DND-41 (cell line): ENCODE measurements at regions not wholly inside any gene's neighbourhood (a gene's known extent, or its start where the extent isn't known, plus 50 kb on each side); places are given as distances from the start of the nearest gene placed in this dataset.

ENCODE experiments used
- ATAC-seq: fragments of 200-7000 bp; cut with Tn5 transposase; 3 replicates; pipeline ENCODE4 v1.9.1; 2021; ENCODE audit warnings: low read depth; ENCODE audit not compliant: insufficient read depth
- DNase-seq: peaks from one replicate; pipeline ENCODE4 v3.0.0-alpha.2; 2020
- H2AFZ ChIP-seq: 2 replicates; pipeline ENCODE4 v1.6.0; 2012; ENCODE audit warnings: low read depth, low read length
- H3K27ac ChIP-seq: 2 replicates; pipeline ENCODE4 v1.5.1; 2012; ENCODE audit warnings: low read length, inconsistent platforms
- H3K27me3 ChIP-seq: fragments of 200-600 bp; sonication (generic); 2 replicates; pipeline ENCODE4 v1.6.0; 2012; ENCODE audit warnings: low read length, mild to moderate bottlenecking, inconsistent platforms; ENCODE audit not compliant: insufficient read depth, poor library complexity
- H3K36me3 ChIP-seq: 2 replicates; pipeline ENCODE4 v1.5.1; 2012; ENCODE audit warnings: low read length, inconsistent platforms; ENCODE audit not compliant: insufficient read depth
- H3K4me1 ChIP-seq: 2 replicates; pipeline ENCODE4 v1.5.1; 2012; ENCODE audit warnings: mild to moderate bottlenecking, low read length; ENCODE audit not compliant: insufficient read depth
- H3K4me2 ChIP-seq: 2 replicates; pipeline ENCODE4 v1.6.0; 2012; ENCODE audit warnings: mild to moderate bottlenecking, moderate library complexity, low read length, inconsistent platforms; ENCODE audit not compliant: insufficient read depth
- H3K4me3 ChIP-seq, 2 experiments: fragments of 200-600 bp in 1 of 2; shearing (Covaris generic) in 1 of 2; 2 replicates each; pipeline ENCODE4 v1.5.1; 2012 to 2016; ENCODE audit warnings: inconsistent platforms in 2 of 2, low read length in 2 of 2, mild to moderate bottlenecking in 2 of 2, low read depth in 1 of 2, moderate library complexity in 1 of 2
- H3K79me2 ChIP-seq: 2 replicates; pipeline ENCODE4 v1.6.0; 2012; ENCODE audit warnings: low read length, inconsistent platforms; ENCODE audit not compliant: insufficient read depth
- H3K9ac ChIP-seq: 2 replicates; pipeline ENCODE4 v1.6.0; 2012; ENCODE audit warnings: low read depth, mild to moderate bottlenecking, inconsistent platforms, low read length, moderate library complexity
- H3K9me3 ChIP-seq: 2 replicates; pipeline ENCODE4 v1.5.1; 2012; ENCODE audit warnings: low read length, moderate library complexity, mild to moderate bottlenecking, inconsistent platforms; ENCODE audit not compliant: insufficient read depth, severe bottlenecking
- H4K20me1 ChIP-seq: 2 replicates; pipeline ENCODE4 v1.6.0; 2012; ENCODE audit warnings: low read length; ENCODE audit not compliant: insufficient read depth
- CTCF ChIP-seq: IDR thresholded peaks from 2 replicates; pipeline ENCODE4 v1.5.1; 2012; ENCODE audit warnings: borderline replicate concordance, low read length, moderate library complexity, mild to moderate bottlenecking; ENCODE audit not compliant: poor library complexity, severe bottlenecking; ENCODE audit errors: extremely low read depth
- EZH2 ChIP-seq: IDR thresholded peaks from 3 replicates; pipeline ENCODE4 v1.6.1; 2012; ENCODE audit warnings: borderline replicate concordance, low read depth, mild to moderate bottlenecking, moderate library complexity, low read length, inconsistent platforms; ENCODE audit not compliant: severe bottlenecking

GRCh38 chr7:51797371-51797770, 480.8 kb upstream of the COBL start:
- Histone ChIP-seq H3K4me2 (no peak overlapping the region), H3K4me1 (no peaks in the 10 kb centered on the region), H3K9me3 (no peaks in the 10 kb centered on the region), H3K9ac (no peak overlapping the region), H4K20me1 (no peaks in the 10 kb centered on the region), H3K27me3 (no peaks in the 10 kb centered on the region), H3K36me3 (no peaks in the 10 kb centered on the region), H3K4me3 (no peak overlapping the region), H3K79me2 (no peaks in the 10 kb centered on the region), H2AFZ (no peak overlapping the region), H3K27ac (no peak overlapping the region)
- DNase-seq, result no peak
- ATAC-seq, result no peak
- no peak for TF ChIP-seq EZH2
- TF ChIP-seq CTCF, result no peak

DNA sequence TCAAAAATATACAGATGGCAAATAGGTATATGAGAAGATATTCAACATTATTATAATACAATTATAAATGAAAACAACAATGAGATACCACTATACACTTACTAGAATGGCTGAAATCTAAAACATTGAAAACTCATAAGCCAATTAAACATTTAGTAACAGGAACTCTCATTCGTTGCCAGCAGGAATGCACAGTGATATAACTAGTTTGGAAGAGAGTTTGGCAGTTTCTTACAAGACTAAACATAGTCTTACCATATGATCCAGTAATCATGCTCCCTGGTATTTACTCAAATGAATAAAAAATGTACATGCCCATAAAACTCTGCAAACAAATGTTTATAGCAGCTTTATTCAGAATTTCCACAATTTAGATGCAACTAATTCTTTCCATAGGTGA, 476.2 kb upstream of the COBL start:
- no peak overlapping the region for H3K4me2 ChIP-seq
- no peak overlapping the region for H3K27ac ChIP-seq
- no peak overlapping the region for H3K4me3 ChIP-seq
- H3K9me3 ChIP-seq, result no peaks in the 10 kb centered on the region
- H3K4me1 ChIP-seq, result no peaks in the 10 kb centered on the region
- DNase-seq (no peak), ATAC-seq (no peak)
- H3K36me3 ChIP-seq, result no peaks in the 10 kb centered on the region
- no peaks in the 10 kb centered on the region for H4K20me1 ChIP-seq
- no peak overlapping the region for H3K9ac ChIP-seq
- no peaks in the 10 kb centered on the region for H3K27me3 ChIP-seq
- no peak overlapping the region for H2AFZ ChIP-seq
- TF ChIP-seq EZH2 (no peak), CTCF (no peak)
- H3K79me2 ChIP-seq, result no peaks in the 10 kb centered on the region

DNA sequence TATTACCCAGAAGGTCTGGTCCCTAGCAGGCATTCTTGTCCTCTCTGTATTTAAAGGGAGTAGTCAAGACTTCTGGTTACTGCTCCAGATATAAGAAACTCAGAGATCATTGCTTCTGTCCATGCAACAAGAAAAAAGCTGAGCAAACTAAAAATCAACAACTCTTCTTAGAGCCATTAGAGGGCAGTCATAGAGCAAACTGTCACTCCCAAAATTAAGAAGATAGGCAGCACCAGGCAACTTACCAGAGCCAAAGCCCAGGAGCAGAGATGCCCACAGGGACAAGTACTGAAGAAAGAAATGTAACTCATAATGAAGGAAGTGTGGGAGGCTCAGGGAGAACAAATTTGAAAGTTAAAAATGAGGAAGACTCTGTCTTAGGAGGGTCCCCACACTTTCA, 472.9 kb upstream of the COBL start:
- Histone ChIP-seq H3K27me3 (no peaks in the 10 kb centered on the region), H3K36me3 (no peaks in the 10 kb centered on the region), H3K4me3 (no peak overlapping the region), H4K20me1 (no peaks in the 10 kb centered on the region), H3K79me2 (no peaks in the 10 kb centered on the region), H3K9me3 (no peaks in the 10 kb centered on the region), H3K4me1 (no peaks in the 10 kb centered on the region), H2AFZ (no peak overlapping the region), H3K9ac (no peak overlapping the region), H3K27ac (no peak overlapping the region), H3K4me2 (no peak overlapping the region)
- TF ChIP-seq EZH2 (no peak), CTCF (no peak)
- DNase-seq (no peak), ATAC-seq (no peak)

DNA sequence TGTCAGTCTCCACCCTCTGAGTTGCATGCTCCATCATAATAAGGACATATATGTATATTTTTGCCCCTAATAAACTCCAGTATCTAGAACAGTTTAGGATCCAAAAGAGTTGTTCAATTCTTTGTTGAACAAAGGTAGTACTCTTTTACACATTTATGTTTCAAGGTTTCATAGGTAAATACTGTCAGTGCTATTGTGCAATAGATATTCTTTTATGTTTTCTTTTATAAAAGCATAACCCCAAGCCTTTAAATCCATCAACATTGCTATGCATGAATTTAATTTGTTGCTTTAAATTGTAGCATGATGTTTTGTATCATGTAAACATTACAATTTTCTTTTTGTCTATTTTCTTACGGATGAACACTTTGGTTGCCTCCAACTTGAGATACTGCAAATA, 469.7 kb upstream of the COBL start:
- no peaks in the 10 kb centered on the region for H3K9me3 ChIP-seq
- H3K27me3 ChIP-seq, result no peaks in the 10 kb centered on the region
- no peak overlapping the region for H3K4me3 ChIP-seq
- no peak overlapping the region for H3K4me2 ChIP-seq
- H3K79me2 ChIP-seq, result no peaks in the 10 kb centered on the region
- TF ChIP-seq EZH2 (no peak), CTCF (no peak)
- ATAC-seq (no peak), DNase-seq (no peak)
- H3K4me1 ChIP-seq, result no peaks in the 10 kb centered on the region
- no peaks in the 10 kb centered on the region for H4K20me1 ChIP-seq
- H3K27ac ChIP-seq, result no peak overlapping the region
- no peak overlapping the region for H3K9ac ChIP-seq
- H2AFZ ChIP-seq, result no peak overlapping the region
- no peaks in the 10 kb centered on the region for H3K36me3 ChIP-seq
